Stimulated activated CD8-positive, alpha-beta memory T cell treated with anti-CD3 and anti-CD28 coated beads, Interleukin-4, amount 100 ng/mL, for 24 hours (primary cell): ENCODE measurements at regions not wholly inside any gene's neighbourhood (a gene's known extent, or its start where the extent isn't known, plus 50 kb on each side); places are given as distances from the start of the nearest gene placed in this dataset.

Experiments used
- DNase-seq: peaks from one replicate; pipeline ENCODE4 v3.0.0-alpha.2; 2020; ENCODE audit warnings: low read depth

- no peak for DNase-seq
These were observed 253.1 kb upstream of the SALL3 start for GRCh38 chr18:78726326-78727056.

- DNase-seq, result no peak
These were observed 252.4 kb upstream of the SALL3 start for GRCh38 chr18:78727057-78727739.

DNA sequence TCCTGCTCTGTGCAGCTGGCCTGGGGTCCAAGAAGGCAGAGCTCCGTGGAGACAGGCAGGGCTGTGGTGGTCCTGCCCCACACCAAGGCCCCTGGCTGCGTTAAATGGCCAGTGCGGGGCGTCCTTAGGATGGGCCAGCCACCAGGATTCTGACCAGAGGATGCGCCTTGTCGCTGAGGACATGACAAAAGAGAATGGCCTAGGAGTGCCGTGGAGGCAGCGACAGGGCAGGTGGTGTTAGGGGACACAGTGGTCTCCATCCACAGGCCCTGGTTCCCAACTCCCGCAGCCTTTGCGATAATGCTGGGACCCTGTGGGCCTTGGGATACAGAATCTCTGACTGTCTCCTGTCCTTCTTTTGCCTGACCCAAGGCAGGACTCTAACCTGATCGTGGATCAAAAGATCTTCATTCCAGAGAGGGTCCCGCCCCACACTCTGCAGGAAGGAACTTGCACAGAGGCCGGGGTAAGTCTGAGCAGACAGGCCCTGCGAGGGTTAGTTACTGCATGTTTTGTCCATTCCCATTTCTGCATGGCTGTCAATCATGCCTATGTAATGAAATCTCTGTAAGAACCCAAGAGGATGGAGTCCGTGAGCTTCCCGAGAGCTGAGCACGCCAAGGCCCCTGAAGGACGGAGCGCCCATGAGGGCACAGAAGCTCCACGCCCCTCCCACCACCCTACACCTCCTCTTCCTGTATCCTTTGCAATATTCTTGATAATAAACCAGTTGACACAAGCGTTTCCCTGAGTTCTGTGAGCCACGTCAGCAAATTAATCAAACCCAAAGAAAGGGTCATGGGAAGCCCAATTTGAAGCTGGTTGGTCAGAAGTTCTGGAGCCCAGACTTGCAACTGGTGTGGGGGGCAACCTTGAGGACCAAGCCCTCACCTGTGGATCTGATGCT is 251.5 kb upstream of the SALL3 start:
- DNase-seq, result no peak

DNA sequence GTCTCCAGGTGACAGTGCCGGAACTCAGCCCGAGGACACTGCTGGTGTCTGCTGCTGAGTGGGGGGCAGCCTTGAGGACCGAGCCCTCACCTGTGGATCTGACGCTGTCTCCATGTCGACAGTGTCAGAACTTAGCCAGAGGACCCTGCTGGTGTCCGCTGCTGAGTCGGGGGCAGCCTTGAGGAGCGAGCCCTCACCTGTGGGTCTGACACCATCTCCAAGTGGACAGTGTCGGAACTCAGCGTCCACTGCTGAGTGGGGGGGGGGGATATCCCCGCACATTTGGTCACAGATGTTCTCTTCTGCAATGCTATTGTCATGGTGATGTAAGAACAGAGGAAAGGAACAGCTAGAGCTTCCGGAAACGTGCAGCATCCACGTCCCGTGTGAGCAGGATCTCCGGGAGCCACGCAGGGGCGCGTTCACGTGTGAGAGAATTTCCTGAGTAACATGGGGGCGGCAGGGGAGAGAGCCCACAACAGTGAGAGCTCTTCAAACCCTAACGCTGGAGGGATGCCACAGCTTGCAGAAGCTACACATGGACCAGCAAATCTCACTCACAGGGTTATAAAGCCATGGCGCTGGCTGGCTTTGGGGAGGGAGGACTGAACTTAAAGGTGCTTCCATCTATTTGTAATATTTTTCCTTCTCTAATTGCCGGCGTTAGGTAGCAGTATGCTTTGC is 250.7 kb upstream of the SALL3 start:
- DNase-seq, result no peak

DNA sequence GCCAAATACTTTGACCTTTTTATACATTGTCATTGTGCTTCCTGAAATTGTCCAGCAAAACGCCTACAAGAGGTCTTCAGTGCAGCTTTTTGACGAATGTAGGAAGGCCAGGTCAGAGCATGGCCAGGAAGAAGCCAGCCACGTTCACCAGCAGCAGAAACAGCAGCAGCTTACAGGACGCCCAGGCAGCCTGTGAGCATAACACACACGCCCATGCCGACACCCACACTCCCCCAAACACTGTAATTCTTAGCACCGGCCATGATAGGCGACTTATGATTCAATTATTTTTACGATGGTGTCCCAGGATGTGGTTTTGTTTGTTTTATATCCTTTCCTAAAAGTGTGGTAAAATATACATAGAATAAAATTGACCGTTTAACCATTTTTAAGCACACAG is 249.1 kb upstream of the SALL3 start:
- no peak for DNase-seq

DNA sequence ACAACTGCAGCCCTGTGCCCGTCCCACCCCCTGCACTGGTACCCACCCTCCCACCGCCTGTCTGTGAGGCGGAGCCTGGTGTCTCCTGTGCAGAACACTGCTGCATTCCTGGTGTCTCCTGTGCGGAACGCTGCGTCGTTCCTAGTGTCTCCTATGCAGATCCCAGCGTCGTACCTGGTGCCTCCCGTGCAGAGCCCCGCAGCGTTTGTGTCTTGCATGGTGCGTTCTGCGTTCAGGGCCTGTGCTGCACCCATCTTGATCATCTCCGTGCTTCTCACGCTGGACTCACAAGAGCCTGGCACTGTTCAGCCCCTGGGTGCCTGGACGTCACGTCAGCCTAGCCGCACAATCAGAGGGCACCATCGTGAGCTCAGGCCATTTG is 248.6 kb upstream of the SALL3 start:
- DNase-seq, result no peak

DNA sequence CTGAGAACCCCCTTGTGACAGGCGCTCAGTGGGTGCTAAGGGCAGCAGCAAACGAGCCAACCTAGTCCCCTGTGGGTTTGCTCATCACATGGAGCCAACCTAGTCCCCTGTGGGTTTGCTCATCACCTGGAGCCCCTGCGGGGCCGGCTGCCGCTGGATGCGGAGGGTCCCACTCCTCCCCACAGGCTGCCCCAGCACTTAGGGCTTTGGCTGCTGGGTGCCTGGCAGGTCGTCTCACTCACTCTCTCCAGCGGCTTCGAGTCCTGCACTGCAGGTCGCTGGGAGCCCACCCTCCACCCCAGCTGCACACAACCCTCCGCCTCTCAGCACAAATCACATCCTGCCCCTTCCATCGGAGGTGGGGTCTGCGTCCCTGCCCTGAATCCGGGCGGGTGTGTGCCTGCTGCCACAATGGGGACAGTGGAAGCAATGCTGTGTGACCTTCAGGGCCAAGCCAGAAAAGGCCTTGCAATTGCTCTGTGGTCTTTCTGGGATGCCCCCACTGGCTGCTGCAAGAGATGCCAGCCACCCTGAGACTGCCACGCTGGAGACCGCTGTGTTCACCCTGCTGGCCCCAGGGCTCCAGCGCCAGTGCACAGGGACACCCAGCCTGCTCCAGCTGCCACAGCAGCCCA is 248.1 kb upstream of the SALL3 start:
- DNase-seq, result no peak

- no peak for DNase-seq
These were observed 247.1 kb upstream of the SALL3 start for GRCh38 chr18:78732273-78733210.

DNA sequence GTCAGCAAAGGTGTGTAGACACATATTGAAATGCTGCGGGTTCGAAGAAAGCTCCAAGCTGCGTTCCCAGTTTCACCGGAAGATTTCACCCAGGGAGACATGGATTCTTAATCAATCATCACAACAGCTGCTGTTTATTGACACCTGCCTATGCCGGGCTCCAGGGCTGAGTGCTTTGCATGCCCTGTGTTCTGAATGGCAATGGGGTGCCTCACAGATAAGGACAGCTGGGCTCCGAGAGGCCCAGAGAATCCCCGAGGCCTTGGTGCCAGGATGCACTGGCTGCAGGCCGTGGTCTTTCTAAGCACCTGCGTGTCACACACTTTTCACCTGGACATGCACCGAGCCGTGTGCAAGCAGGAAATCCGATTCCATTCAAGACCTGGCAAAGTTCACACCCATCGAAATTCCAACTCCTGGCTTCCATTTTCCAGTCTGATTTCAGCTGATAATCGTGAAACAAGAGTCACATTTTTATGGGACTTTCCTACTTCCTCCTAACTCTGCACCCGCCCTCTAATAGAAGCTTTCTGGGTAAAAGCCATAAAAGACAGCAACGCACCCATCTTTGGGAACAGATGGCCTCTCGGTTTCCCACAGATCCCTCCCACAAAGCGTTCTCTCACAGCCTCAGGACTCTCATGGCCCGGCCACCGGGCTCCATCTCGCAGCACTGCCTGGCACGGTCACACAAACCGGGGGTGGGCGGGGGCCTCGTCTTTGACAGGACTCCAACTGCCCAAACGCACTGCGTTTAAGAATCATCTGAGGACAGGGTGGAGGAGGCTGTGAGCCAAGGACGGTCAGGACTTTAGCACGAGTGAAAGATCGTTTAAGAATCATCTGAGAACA is 245.6 kb upstream of the SALL3 start:
- DNase-seq, result no peak

- DNase-seq, result no peak
These were observed 245.0 kb upstream of the SALL3 start for GRCh38 chr18:78734614-78734945.

GRCh38 chr18:78735131-78736014 is 244.2 kb upstream of the SALL3 start:
- no peak for DNase-seq

DNA sequence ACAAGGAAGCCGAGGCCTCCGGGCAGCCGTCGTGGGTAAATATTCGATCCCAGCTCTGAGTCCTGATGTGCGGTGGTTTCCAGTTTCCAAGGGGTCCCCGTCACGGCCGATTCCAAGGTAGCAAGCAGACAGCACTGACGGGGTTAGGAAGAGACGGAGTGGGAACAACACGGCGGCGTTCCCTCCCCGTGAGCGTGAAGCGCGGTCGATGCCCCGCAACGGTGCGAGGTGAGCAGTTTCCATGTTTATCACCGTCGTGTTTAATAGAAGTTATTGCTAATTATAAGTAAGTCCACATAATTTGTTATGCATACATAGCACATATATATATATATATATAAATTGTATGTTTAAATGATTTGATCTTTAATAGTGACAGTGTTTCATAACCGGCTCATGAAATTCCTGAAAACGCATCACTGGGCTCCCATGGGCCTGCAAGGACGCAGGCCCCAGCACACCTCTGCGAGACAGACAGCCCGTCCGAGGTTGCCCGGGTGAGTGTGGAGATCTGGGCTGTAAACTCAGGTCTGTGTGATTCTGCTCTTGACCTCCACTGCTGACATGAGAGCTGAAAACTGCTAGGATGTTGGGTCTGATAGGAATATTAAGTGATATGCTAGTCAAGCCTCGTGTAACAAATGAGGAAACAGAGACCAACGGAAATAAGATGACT is 243.5 kb upstream of the SALL3 start:
- DNase-seq, result no peak

- no peak for DNase-seq
These were observed 242.4 kb upstream of the SALL3 start for GRCh38 chr18:78737006-78737915.

DNA sequence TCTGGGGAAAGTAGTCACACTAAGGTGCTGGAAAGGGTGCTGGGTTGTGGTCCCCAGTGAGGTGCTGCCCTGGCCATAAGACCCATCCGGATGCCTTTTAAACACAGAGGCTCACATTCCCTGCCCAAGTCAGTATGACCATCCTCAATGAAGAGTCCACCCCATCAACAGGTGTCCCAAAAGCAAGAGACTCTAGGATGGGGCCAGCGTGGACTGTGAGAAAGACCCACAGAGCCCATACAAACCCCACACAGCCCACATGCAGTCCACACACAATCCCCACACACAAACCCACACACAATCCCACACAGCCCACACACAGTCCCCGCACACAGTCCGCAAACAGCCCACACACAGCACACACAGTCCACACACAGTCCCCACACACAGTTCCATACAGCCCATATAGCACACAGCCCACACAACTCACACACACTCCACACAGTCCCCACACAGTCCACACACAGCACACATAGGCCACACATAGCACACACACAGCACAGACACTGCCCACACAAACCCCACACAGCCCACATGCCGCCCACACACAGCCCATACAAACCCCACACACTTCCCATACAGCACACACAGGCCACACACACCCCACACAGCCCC is 241.4 kb upstream of the SALL3 start:
- DNase-seq, result no peak

GRCh38 chr18:78739115-78739514 is 240.5 kb upstream of the SALL3 start:
- DNase-seq, result no peak

GRCh38 chr18:78739882-78740677 is 239.5 kb upstream of the SALL3 start:
- DNase-seq, result no peak
